SK-N-SH (cell line): ENCODE measurements at regions not wholly inside any gene's neighbourhood (a gene's known extent, or its start where the extent isn't known, plus 50 kb on each side); places are given as distances from the start of the nearest gene placed in this dataset.

Source experiments
- CTCF ChIA-PET: fragments of 300-600, 350-600 bp; formaldehyde crosslinking; extraction: SDS; loops from one replicate; lab custom pipeline; 2021; lab: Yijun Ruan, JAX
- POLR2A ChIA-PET: fragments of 350-600 bp; sonication (Branson Sonifier 250); formaldehyde crosslinking; extraction: SDS; loops from one replicate; lab custom pipeline; 2020; ENCODE audit warnings: antibody characterized with exemption, inconsistent platforms; lab: Yijun Ruan, JAX
- DNase-seq: peaks from one replicate; pipeline ENCODE4 v3.0.0; 2012
- H2AFZ ChIP-seq: fragments of 200-600 bp; sonication (generic); 2 replicates; pipeline ENCODE4 v1.8.1; 2016; ENCODE audit warnings: antibody characterized with exemption, mild to moderate bottlenecking, low read depth
- H3F3A ChIP-seq: fragments of 200-600 bp; sonication (generic); replicated peaks from 2 replicates; pipeline ENCODE3; 2016; ENCODE audit warnings: antibody characterized with exemption, mild to moderate bottlenecking; ENCODE audit not compliant: insufficient read depth
- H3K27ac ChIP-seq, 2 experiments: fragments of 200-500 bp in 1 of 2; fragments of 200-600 bp in 1 of 2; sonication (Bioruptor generic) in 1 of 2; sonication (generic), shearing (Covaris generic) in 1 of 2; 2 replicates each; pipeline versions ENCODE4 v1.5.1 to v1.6.1; 2014 to 2016; ENCODE audit warnings: low read depth in 2 of 2, inconsistent platforms in 1 of 2, low read length in 1 of 2, mild to moderate bottlenecking in 1 of 2, mixed read lengths in 1 of 2
- H3K27me3 ChIP-seq: fragments of 200-600 bp; sonication (generic), shearing (Covaris generic); 2 replicates; pipeline ENCODE4 v1.6.1; 2016; ENCODE audit warnings: mixed run types; ENCODE audit not compliant: insufficient read depth
- H3K36me3 ChIP-seq, 2 experiments: fragments of 200-500 bp in 1 of 2; fragments of 200-600 bp in 1 of 2; sonication (Bioruptor generic) in 1 of 2; sonication (generic) in 1 of 2; replicated peaks in 1 of 2; 2 replicates each; pipeline versions ENCODE3 to v1.5.1; 2014 to 2016; ENCODE audit warnings: low read length in 1 of 2, mild to moderate bottlenecking in 1 of 2; ENCODE audit not compliant: insufficient read depth in 2 of 2, control insufficient read depth in 1 of 2
- H3K4me1 ChIP-seq, 2 experiments: fragments of 200-500 bp in 1 of 2; fragments of 200-600 bp in 1 of 2; sonication (Bioruptor generic) in 1 of 2; sonication (generic), shearing (Covaris generic) in 1 of 2; 2 replicates each; pipeline versions ENCODE4 v1.5.1 to v1.6.1; 2014 to 2016; ENCODE audit warnings: low read depth in 1 of 2, low read length in 1 of 2, mixed run types in 1 of 2; ENCODE audit not compliant: insufficient read depth in 2 of 2, control insufficient read depth in 1 of 2
- H3K4me2 ChIP-seq: fragments of 200-600 bp; sonication (generic), shearing (Covaris generic); 2 replicates; pipeline ENCODE4 v1.6.1; 2017; ENCODE audit warnings: mixed run types
- H3K4me3 ChIP-seq, 2 experiments: fragments of 200-500 bp in 1 of 2; fragments of 200-600 bp in 1 of 2; sonication (Bioruptor generic) in 1 of 2; sonication (generic), shearing (Covaris generic) in 1 of 2; 2 replicates each; pipeline versions ENCODE4 v1.5.1 to v1.8.1; 2014 to 2016; ENCODE audit warnings: low read depth in 2 of 2, inconsistent platforms in 1 of 2, low read length in 1 of 2, mild to moderate bottlenecking in 1 of 2, mixed read lengths in 1 of 2, moderate library complexity in 1 of 2
- H3K79me2 ChIP-seq: fragments of 200-600 bp; sonication (generic); 2 replicates; pipeline ENCODE4 v1.8.1; 2017; ENCODE audit warnings: mild to moderate bottlenecking; ENCODE audit not compliant: insufficient read depth
- H3K9ac ChIP-seq: fragments of 200-600 bp; sonication (generic); 2 replicates; pipeline ENCODE4 v1.6.1; 2017; ENCODE audit warnings: mixed run types
- H3K9me2 ChIP-seq: fragments of 200-600 bp; sonication (generic); 2 replicates; pipeline ENCODE4 v1.6.1; 2017; ENCODE audit warnings: mixed run types
- H3K9me3 ChIP-seq: fragments of 200-600 bp; sonication (generic); 2 replicates; pipeline ENCODE4 v1.6.1; 2017; ENCODE audit warnings: mixed run types, mild to moderate bottlenecking, moderate library complexity
- H4K20me1 ChIP-seq: fragments of 200-600 bp; sonication (generic); 2 replicates; pipeline ENCODE4 v1.6.1; 2017; ENCODE audit warnings: mild to moderate bottlenecking, mixed run types; ENCODE audit not compliant: insufficient read depth
- CTCF ChIP-seq: fragments of 200-600 bp; sonication (generic); IDR thresholded peaks from 2 replicates; pipeline ENCODE4 v1.6.1; 2017; ENCODE audit warnings: antibody characterized with exemption, mild to moderate bottlenecking, moderate library complexity
- ELF1 ChIP-seq: IDR thresholded peaks from 2 replicates; pipeline ENCODE4 v1.4.0; 2012
- EZH2phosphoT487 ChIP-seq: fragments of 200-600 bp; sonication (generic); IDR thresholded peaks from 2 replicates; pipeline ENCODE4 v1.6.1; 2017; ENCODE audit warnings: low read depth, mixed run types, mild to moderate bottlenecking, antibody characterized with exemption, moderate library complexity, borderline replicate concordance
- FOXM1 ChIP-seq: IDR thresholded peaks from 2 replicates; pipeline ENCODE4 v1.4.0; 2012; ENCODE audit warnings: low read depth, mild to moderate bottlenecking
- GATA2 ChIP-seq: sonication (generic); formaldehyde crosslinking; IDR thresholded peaks from 2 replicates; pipeline ENCODE4 v1.5.0; 2020; ENCODE audit warnings: mild to moderate bottlenecking, missing genetic modification reagents
- JUND ChIP-seq: IDR thresholded peaks from 2 replicates; pipeline ENCODE4 v1.4.0; 2012
- MAX ChIP-seq: IDR thresholded peaks from 2 replicates; pipeline ENCODE4 v1.4.0; 2012; ENCODE audit warnings: low read depth
- MEF2A ChIP-seq: IDR thresholded peaks from 2 replicates; pipeline ENCODE4 v1.4.0; 2012; ENCODE audit warnings: low read depth, borderline replicate concordance
- MXI1 ChIP-seq: IDR thresholded peaks from 2 replicates; pipeline ENCODE4 v1.6.1; 2012; ENCODE audit warnings: mild to moderate bottlenecking, low read depth, low read length, improper control_type of control experiment
- NRF1 ChIP-seq: IDR thresholded peaks from 2 replicates; pipeline ENCODE4 v1.6.1; 2012; ENCODE audit warnings: low read depth, mild to moderate bottlenecking, low read length
- PBX3 ChIP-seq: IDR thresholded peaks from 2 replicates; pipeline ENCODE4; 2012
- POLR2AphosphoS5 ChIP-seq: IDR thresholded peaks from 2 replicates; pipeline ENCODE4 v1.6.1; 2012; ENCODE audit warnings: low read depth, low read length
- RAD21 ChIP-seq: IDR thresholded peaks from 2 replicates; pipeline ENCODE4 v1.6.1; 2012; ENCODE audit warnings: mild to moderate bottlenecking, low read length
- RCOR1 ChIP-seq: fragments of 150-350 bp; IDR thresholded peaks from 2 replicates; pipeline ENCODE4 v1.6.1; 2017; ENCODE audit warnings: antibody characterized with exemption, low read length
- RFX5 ChIP-seq: IDR thresholded peaks from 2 replicates; pipeline ENCODE4 v1.6.1; 2012; ENCODE audit warnings: mild to moderate bottlenecking, improper control_type of control experiment, low read length
- RXRA ChIP-seq: IDR thresholded peaks from 2 replicates; pipeline ENCODE4 v1.4.0; 2012; ENCODE audit warnings: low read depth, mild to moderate bottlenecking, borderline replicate concordance
- SIN3A ChIP-seq: IDR thresholded peaks from 2 replicates; pipeline ENCODE4 v1.6.1; 2012; ENCODE audit warnings: low read depth, mild to moderate bottlenecking, low read length, moderate library complexity, borderline replicate concordance
- TAF1 ChIP-seq: IDR thresholded peaks from 2 replicates; pipeline ENCODE4 v1.6.1; 2012; ENCODE audit warnings: low read depth, mild to moderate bottlenecking, low read length, moderate library complexity, borderline replicate concordance
- TEAD4 ChIP-seq: IDR thresholded peaks from 2 replicates; pipeline ENCODE4 v1.4.0; 2012; ENCODE audit warnings: mild to moderate bottlenecking, borderline replicate concordance; ENCODE audit not compliant: insufficient read depth
- USF2 ChIP-seq: fragments of 150-350 bp; IDR thresholded peaks from 2 replicates; pipeline ENCODE4 v1.6.1; 2017; ENCODE audit warnings: antibody characterized with exemption, low read length, low read depth, borderline replicate concordance
- ZBTB33 ChIP-seq: IDR thresholded peaks from 2 replicates; pipeline ENCODE4 v1.4.0; 2012; ENCODE audit warnings: low read depth, borderline replicate concordance
- WGBS: methylation state at CpG from one replicate; pipeline ENCODE4 v1.1.6; 2017; ENCODE audit warnings: low lambda C conversion rate; 5-methylcytosine and 5-hydroxymethylcytosine counted together

- H3K9ac ChIP-seq: no peak overlapping the region
- ChIA-PET POLR2A (no interaction called here), CTCF (no interaction called here)
- no peak overlapping the region for H2AFZ ChIP-seq
- H3K27ac ChIP-seq: no peak overlapping the region
- no peaks in the 10 kb centered on the region for H3K27me3 ChIP-seq
- 41% methylated on average over 2 of the region's 2 CpGs for WGBS
- H3F3A ChIP-seq: no peaks in the 10 kb centered on the region
- no peak overlapping the region for H3K4me3 ChIP-seq
- no peaks in the 10 kb centered on the region for H3K79me2 ChIP-seq
- no peaks in the 10 kb centered on the region for H3K36me3 ChIP-seq
- H4K20me1 ChIP-seq: no peaks in the 10 kb centered on the region
- no peak for TF ChIP-seq MAX
- no peak for TF ChIP-seq FOXM1
- no peak for TF ChIP-seq TAF1
- no peak for TF ChIP-seq ELF1
- no peak for TF ChIP-seq JUND
- TF ChIP-seq TEAD4: no peak
- no peak for TF ChIP-seq MEF2A
- TF ChIP-seq SIN3A: no peak
- no peak for TF ChIP-seq MXI1
- no peaks in the 10 kb centered on the region for H3K9me3 ChIP-seq
- no peaks in the 10 kb centered on the region for H3K9me2 ChIP-seq
- H3K4me2 ChIP-seq: no peak overlapping the region
- no peaks in the 10 kb centered on the region for H3K4me1 ChIP-seq
- DNase-seq: no peak
These were observed 116.3 kb upstream of the IGF1 start for GRCh38 chr12:102596687-102597086.

- Histone ChIP-seq H3K4me3 (no peak overlapping the region), H3K9me2 (no peaks in the 10 kb centered on the region), H3K79me2 (no peaks in the 10 kb centered on the region), H4K20me1 (no peaks in the 10 kb centered on the region), H3K27me3 (no peaks in the 10 kb centered on the region), H3K4me2 (no peak overlapping the region), H3F3A (no peaks in the 10 kb centered on the region)
- ChIA-PET CTCF (no interaction called here), POLR2A (no interaction called here)
- 56% methylated on average over 5 of the region's 8 CpGs for WGBS
- TF ChIP-seq PBX3 (no peak), POLR2AphosphoS5 (no peak), CTCF (no peak), EZH2phosphoT487 (no peak), SIN3A (no peak), MEF2A (no peak), RXRA (no peak), USF2 (no peak), GATA2 (CRISPR knock-in tag) (no peak), RCOR1 (no peak), ELF1 (no peak), RAD21 (no peak), MAX (no peak), ZBTB33 (no peak), NRF1 (no peak), RFX5 (no peak)
- TF ChIP-seq, all 33 proteins: peak for 0
- Histone ChIP-seq H3K9me3 (no peaks in the 10 kb centered on the region), H3K9ac (no peak overlapping the region), H3K4me1 (no peaks in the 10 kb centered on the region), H3K36me3 (no peaks in the 10 kb centered on the region), H2AFZ (no peak overlapping the region), H3K27ac (no peak overlapping the region)
- DNase-seq: no peak
These were observed 115.7 kb upstream of the IGF1 start for GRCh38 chr12:102596031-102596430.
